BJ (cell line): ENCODE measurements at regions not wholly inside any gene's neighbourhood (a gene's known extent, or its start where the extent isn't known, plus 50 kb on each side); places are given as distances from the start of the nearest gene placed in this dataset.

Experiments used
- CTCF ChIA-PET: fragments of 350-600 bp; formaldehyde crosslinking; extraction: SDS; loops from one replicate; lab custom pipeline; 2021; ENCODE audit warnings: antibody characterized with exemption, inconsistent platforms; lab: Yijun Ruan, JAX
- POLR2A ChIA-PET: fragments of 300-600 bp; sonication (Branson Sonifier 250); formaldehyde crosslinking; extraction: SDS; loops from one replicate; lab custom pipeline; 2021; ENCODE audit warnings: antibody characterized with exemption; lab: Charles Lee
- DNase-seq: peaks from one replicate; pipeline ENCODE4 v3.0.0-alpha.2; 2011; ENCODE audit warnings: low read depth
- H3K27me3 ChIP-seq: 2 replicates; pipeline ENCODE4 v1.6.0; 2011; ENCODE audit warnings: low read length; ENCODE audit not compliant: control insufficient read depth, insufficient read depth
- H3K36me3 ChIP-seq: 2 replicates; pipeline ENCODE4 v1.5.1; 2011; ENCODE audit warnings: low read length; ENCODE audit not compliant: control insufficient read depth, insufficient read depth
- H3K4me3 ChIP-seq: 2 replicates; pipeline ENCODE4 v1.5.1; 2011; ENCODE audit warnings: low read depth, mild to moderate bottlenecking, control low read depth, low read length
- CTCF ChIP-seq: IDR thresholded peaks from 2 replicates; pipeline ENCODE4 v1.5.1; 2011; ENCODE audit warnings: low read depth, mild to moderate bottlenecking, control low read depth, inconsistent platforms, low read length, moderate library complexity; ENCODE audit not compliant: insufficient read depth

- ChIA-PET POLR2A (no interaction called here), CTCF (no interaction called here)
- Histone ChIP-seq H3K36me3 (no peaks in the 10 kb centered on the region), H3K4me3 (no peak overlapping the region), H3K27me3 (no peaks in the 10 kb centered on the region)
- no peak for DNase-seq
- no peak for TF ChIP-seq CTCF
Observed at GRCh38 chr1:188857526-188858087, 1620.1 kb downstream of the BRINP3 start.

- CTCF ChIA-PET = no interaction called here
- POLR2A ChIA-PET = no interaction called here
- no peak for TF ChIP-seq CTCF
Observed at GRCh38 chr1:188867614-188868013, 1610.0 kb downstream of the BRINP3 start.

GRCh38 chr1:188871164-188871563 is 1606.5 kb downstream of the BRINP3 start:
- CTCF ChIA-PET = interaction anchor here (0.7 kb wide), 1 partner anchor 12 kb away, joined by 3 read pairs; no protein-coding TSS in a partner anchor
- POLR2A ChIA-PET = no interaction called here
- Histone ChIP-seq H3K36me3 (no peaks in the 10 kb centered on the region), H3K27me3 (no peaks in the 10 kb centered on the region), H3K4me3 (no peak overlapping the region)
- TF ChIP-seq CTCF = no peak
- no peak for DNase-seq

More at GRCh38 chr1:188867614-188868013, 1610.0 kb downstream of the BRINP3 start:
- DNase-seq = no peak
- Histone ChIP-seq H3K27me3 (no peaks in the 10 kb centered on the region), H3K36me3 (no peaks in the 10 kb centered on the region), H3K4me3 (no peak overlapping the region)

- ChIA-PET CTCF (no interaction called here), POLR2A (no interaction called here)
- Histone ChIP-seq H3K36me3 (no peaks in the 10 kb centered on the region), H3K4me3 (no peak overlapping the region), H3K27me3 (no peaks in the 10 kb centered on the region)
- DNase-seq = no peak
- TF ChIP-seq CTCF = no peak
Observed at GRCh38 chr1:188872376-188872775, 1605.3 kb downstream of the BRINP3 start.

GRCh38 chr1:188877668-188878067 is 1600.0 kb downstream of the BRINP3 start:
- Histone ChIP-seq H3K4me3 (no peak overlapping the region), H3K36me3 (no peaks in the 10 kb centered on the region), H3K27me3 (no peaks in the 10 kb centered on the region)
- no peak for DNase-seq
- ChIA-PET POLR2A (no interaction called here), CTCF (no interaction called here)
- TF ChIP-seq CTCF = no peak
